NOMO-1 (cell line): ENCODE measurements at regions not wholly inside any gene's neighbourhood (a gene's known extent, or its start where the extent isn't known, plus 50 kb on each side); places are given as distances from the start of the nearest gene placed in this dataset.

Experiments
- DNase-seq, 2 experiments: peaks; one replicate each; lab custom pipeline; 2025; ENCODE audit not compliant: unreplicated experiment in 2 of 2; lab: John Stamatoyannopoulos, UW

DNA sequence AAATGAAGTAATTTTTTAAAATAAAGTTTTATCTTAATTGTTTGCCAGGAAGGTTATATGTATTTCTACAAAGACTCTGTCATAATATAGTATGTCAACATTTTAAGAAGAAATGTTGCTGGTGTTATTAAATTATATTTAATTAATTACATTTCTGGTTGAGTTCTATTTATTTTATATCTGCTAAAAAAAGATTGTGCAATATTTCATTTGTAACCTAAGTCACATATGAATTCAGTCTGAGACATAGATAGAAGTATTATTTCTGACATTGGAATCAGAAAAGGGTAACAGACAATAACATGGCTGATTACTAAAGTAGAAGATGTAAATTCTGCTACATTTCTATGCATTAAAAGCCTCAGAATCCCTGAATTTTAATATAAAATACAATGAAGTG, 1985.1 kb downstream of the C4orf33 start:
- no peak for DNase-seq

DNA sequence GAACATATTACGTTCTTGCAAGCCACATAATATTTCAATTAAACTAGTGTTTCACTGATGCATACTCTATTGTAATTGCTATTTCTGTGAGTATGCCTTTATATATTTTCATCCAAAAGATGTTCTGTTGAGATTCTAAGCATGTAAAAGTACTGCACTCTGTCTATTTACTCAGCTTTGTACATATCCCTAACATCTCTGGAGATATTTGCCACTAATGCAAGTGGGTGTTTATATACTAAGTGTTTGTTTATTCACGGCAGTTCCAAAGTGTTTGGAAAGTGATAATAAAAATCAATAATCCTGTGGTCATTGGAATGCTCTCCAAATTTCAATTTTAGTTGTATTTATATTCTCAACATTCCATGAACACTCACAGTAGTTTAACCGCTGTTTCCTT, 1989.0 kb downstream of the C4orf33 start:
- DNase-seq: no peak

DNA sequence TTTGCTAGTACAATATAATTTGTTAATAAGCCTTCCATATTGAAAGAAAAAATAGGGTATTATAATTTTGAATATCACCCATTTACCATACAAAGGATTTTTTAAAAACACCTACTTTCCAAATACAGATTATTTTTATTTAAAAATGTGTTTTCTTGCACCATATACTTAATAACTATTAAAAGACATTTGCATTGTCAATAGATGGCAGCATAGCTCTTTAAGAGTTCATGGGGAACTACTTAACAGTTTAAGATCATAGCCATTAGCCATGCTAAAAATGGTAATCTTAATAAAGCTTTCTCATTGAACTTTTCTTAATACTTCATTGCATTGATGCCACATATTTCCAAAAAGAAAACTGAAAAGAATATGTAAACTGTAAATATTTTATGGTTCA, 1995.9 kb downstream of the C4orf33 start:
- DNase-seq: peak in 1 of 2 experiments; percentile 21

DNA sequence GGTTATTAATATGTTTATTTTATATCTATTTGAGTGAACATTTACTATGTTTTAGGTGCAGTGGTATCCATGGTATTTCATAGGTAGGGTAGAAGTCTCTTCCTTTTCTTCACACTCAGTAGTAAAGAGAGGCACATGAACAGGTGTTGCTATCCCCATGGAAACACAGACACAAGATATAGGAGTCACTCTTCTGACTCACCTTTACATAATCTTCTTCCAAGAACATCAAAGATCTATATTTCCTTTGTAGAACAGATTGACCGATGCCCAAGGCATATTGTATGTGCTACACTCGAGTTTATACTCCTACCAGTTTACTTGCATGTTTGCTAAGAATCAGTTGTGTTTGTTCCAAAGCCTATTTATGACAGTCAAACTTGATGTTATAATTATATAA, 1997.4 kb downstream of the C4orf33 start:
- no peak for DNase-seq

DNA sequence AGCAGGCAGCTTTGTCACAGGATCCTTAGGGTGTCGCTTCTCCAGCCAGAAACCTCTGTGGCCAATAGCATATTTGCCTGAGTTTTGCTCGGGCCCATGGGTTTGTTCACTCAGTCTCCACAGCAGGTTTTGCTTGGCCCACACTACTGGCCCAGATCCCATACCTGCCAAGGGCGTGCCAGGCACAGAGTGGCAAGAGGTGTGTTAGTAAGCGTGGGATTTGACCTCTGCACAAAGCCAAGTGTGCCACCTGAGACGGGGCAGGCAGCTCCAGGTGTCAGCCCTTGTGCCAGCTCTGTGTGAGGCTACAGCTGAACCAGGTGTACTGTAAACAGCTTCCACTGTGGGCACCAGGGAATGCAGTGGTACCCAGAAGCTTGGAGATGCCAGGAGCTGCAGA, 2003.0 kb downstream of the C4orf33 start:
- DNase-seq: no peak

DNA sequence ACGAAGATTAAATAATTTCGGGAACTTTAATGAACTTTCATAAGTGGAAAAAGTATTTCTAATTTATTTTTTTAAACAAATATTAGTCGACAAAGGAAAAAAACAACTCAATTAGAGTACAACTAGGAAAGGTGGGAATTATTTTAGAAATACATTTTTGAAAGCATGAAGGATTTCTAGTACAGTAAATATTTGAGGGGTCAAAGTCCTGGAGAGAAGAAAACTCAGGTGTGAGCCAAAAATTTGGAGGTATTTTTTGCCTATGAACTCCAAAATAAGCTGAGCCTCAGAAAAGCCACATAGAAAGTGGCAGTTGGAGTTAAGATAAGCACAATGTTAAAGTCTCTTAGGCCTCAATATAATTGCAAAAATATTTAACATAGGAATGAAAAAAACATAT, 2017.3 kb downstream of the C4orf33 start:
- no peak for DNase-seq

DNA sequence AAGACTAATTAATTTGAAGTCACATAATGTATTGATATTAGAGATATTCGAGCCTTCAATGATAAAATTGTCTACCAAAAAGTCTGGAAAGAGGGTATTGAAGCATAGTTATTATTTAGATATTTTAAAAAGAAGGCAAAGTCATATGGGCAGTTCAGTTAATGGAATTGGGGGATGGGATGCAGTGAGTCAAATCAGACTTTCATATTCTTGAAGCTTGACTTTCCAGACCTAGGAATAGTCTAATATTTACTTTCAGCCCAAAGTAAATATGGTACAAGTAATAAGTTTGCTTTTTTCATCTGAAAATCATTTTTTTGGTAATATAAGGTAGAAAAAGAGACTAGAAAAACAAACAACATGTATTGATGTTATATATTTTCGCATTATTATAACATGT, 2017.8 kb downstream of the C4orf33 start:
- no peak for DNase-seq

DNA sequence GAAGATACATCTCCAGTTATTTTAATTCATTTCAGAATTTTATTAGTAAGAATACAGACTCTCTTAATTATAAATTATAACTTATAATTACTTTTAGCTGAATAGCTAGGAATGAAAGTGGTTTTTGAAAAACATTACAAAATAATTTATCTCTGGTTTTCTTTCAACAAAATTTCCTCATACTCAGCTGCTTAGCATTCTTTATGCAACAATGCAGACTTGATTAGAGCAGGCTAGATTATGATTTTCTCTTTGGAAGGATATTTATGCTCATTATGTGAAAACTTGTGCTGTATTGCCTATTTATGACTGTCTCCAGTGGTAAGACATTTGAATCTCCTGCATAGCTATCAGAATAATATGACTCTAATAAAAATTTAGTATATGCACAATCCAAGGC, 2023.7 kb downstream of the C4orf33 start:
- no peak for DNase-seq

DNA sequence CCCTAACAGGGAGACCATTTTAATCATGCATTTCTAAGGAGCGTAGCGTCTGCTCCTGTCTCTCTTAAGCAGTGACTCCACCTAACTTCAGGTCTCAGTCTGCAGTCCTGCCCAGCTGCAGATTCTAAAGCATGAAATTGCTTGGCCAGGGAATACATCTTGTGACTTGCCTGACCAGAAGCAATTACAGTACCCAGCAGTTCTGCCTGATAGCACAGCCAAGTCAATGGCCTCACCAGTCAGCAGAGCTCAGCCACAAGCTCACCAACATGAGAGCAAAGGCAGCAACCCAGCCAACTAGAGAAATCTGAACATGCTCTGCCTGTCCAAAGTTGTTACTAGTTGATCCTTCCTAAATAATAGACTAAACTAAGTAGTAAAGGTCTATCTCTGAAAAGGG, 2011.9 kb upstream of the PCDH10 start:
- DNase-seq: no peak

DNA sequence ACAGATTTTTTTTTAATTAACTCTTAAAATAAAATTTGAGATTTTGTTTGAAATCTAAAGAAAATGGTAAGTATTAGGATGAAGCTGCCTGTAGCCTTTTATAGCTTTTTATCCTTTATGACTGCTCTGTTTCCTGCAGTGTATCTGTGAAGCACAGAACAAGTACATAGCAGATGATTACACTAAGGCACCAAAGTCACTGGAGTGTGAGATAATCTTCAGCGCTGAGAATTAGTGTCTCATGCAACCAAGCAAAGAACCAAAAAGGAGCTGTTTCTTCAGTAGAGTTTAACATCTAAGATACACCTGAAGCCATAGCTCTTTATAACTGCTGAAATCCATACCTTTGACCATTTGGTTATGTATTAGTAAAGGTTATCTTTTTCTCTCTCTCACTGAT, 1989.8 kb upstream of the PCDH10 start:
- DNase-seq: no peak

DNA sequence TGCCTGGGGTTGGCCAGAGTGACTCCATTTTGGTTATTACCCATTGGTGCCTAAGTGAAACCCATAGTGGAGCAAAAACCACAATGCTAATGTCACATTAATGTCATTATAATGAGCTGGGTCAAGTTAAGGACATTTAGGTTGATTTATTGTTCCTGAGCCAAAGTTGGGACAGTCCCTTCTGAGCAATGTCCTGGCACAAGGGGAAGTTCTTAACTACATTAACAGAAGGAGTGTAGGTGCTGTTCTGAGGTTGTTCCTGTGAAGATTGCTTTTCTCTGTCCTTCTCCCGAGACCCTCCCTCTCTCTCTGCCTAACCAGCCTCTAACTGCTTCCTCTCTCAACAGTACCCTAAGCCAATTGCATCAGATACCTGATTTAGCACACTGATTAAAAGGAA, 1956.8 kb upstream of the PCDH10 start:
- no peak for DNase-seq

DNA sequence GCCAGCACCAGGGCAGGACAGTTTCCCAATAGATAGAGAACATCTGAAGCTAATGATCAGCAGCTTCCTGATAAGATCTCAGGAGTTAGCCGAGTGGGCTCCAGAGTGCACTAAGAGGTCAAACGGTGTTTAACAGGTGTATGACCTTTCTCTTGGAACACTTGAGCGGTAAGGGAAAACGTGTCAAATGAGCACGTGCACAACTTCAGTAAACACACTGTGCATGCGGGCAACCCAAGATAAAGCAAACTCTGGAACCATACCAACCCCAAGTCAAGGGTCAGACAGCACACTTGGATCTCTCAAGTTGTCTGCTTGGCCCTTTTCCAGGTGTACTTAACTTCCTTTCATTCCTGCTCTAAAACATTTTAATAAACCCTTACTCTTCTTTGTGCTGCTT, 1941.5 kb upstream of the PCDH10 start:
- DNase-seq: no peak

DNA sequence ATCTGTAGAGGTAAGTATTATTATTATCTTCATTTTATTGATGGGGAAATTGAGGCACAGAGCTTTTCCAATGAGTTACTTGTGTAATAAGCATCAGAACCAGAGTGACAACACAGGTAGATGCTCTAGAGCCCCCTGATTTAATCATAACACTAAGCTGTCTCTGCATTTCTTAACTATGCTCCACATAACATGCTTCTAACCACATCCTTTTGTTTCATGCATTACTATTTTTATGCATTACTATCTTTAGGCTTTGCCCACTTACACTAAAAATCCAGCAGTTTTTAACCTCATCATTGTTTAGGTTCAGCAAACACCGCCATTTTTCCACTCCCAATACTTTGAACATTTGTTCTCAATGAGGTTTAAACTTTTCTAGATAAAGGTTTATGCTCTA, 1900.8 kb upstream of the PCDH10 start:
- DNase-seq: no peak

DNA sequence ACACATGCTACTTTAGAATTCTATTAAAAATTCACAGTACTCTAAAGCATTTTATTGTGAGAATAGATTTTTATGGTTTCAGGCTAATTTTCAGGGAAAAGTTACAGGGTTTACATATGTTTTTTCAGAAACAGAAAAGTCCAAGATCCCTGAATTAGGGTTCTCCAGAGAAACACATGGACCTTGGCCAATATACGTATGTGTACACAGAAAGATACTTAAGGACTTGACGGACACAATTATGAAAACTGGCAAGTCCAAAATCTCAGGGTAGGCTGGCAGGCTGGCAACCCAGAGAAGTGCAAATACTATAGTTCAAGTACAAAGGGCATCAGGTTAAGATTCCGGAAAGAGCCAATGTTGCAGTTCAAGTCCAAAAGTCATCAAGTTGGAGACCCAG, 1897.8 kb upstream of the PCDH10 start:
- DNase-seq: no peak

DNA sequence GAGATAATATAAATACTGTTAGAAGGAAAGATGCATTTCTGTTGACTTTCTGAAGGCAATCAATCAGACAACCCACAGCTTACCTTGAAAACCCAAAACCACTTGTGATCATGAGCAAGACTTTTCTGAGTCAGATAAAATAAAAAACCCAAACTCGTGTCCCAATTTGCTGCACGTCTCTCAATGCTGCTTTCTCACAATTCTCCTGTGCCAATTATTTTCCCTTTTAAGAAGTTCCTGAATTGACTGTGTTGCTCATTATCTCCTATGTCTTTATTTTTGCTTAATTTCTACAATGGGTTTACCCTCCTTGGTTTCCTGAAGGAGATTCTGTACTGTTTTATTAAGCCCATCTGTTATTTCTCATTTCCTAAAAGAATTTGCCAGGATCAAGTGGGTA, 1891.9 kb upstream of the PCDH10 start:
- DNase-seq: no peak

DNA sequence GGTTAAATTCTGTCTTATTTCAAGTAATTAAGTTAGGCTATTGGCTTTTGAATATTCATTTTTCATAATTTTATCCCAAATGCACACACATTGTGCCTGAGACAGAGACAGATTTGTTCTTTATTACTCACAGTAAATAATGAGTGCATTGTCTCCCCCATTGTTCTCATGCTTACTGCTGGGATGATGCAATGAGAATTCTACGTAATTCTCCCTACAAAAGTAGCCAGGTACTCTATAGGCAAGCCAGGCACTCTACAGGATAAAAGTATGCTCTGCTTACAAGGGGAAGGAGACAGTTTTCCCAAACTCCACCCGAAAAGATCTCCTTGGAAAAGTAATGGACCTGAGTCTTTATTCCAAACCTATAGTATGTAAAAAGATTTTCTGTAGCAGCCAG, 1890.7 kb upstream of the PCDH10 start:
- no peak for DNase-seq

DNA sequence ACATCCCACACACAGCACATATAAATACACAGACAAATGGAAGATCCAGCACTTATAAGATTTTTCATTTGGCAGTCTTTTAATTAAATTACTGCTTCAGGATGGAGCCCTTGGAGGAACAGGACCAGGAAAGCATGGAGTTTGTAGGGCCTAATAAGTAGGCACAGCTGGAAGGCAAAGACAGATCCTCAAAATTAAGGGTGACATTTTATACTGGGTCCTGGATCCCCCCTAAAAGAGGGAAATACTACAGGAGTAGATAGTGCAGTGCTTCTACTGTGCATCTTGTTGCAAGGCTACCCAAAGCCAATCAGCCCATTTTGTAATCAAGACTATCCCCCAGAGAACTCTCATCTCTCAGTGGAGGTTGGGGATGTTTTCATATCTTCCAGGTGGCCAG, 1860.7 kb upstream of the PCDH10 start:
- DNase-seq: no peak

DNA sequence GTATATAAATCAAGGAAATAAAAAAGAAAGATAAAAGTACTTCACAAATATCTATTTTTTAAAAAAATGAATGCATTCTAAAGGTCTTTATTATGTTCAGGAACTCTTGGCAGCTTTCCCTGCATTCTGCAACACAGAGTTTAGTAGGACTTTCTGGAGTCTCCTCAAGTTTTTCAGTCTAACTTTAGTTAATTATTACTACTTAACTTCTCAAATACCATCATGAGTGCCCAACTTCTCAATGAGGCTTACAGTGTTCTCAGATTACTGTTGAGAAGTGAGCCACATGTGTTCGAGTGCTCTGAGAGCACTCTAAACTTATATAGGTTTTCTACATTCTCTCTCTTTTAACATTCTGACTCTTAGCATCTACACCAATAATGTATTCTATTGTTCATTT, 1852.9 kb upstream of the PCDH10 start:
- no peak for DNase-seq

DNA sequence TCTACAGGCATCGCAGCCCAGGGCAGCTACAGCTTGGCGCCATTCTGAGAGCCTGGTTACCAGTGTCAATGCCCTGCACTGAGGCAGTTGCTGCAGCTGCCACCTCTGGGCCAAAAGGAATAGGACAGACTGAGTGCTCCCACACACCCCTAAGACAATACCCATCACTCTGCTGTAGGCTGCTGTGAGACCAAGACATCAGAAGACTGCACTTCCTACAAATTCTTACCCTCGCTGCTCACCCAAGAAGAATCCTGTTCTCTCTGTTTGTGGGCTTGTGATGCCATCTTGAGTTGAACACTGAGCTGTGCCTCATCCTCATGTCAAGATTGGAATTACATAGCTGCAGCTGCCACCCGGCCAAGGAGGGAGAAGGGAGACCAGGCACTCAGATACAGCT, 1847.0 kb upstream of the PCDH10 start:
- no peak for DNase-seq

DNA sequence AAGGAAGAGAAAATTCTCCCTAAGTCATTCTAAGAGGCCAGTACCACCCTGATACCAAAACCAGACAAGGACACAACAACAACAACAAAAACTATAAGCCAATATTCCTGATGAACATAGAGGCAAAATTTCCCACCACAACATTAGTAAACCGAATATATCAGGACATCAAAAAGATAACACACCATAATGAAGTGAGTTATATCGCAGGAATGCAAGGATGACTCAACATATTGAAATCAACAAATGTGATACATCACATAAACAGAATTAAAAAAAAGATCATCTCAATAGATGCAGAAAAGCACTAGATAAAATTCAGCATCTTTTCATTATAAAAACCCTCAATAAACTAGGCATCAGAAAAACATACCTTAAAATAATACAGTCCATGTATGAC, 1844.4 kb upstream of the PCDH10 start:
- no peak for DNase-seq

DNA sequence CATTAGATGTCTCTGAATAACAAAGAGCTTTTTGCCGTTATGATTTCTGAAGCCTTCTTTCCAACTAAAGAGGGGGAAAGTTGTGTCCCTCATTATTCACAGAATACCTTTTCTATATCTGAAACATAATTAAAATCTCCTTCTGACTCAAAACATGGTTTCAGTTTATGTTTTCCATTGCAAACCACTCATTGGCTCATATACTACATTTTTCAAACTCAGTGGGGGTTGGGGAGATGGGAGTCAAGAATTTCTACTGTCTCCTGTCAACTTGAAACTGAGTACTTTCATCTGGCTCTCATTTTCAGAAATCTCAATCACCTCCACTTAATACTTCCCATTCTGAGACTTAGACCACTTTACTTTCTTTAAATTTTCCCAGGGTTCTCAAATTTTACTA, 1839.5 kb upstream of the PCDH10 start:
- DNase-seq: no peak

DNA sequence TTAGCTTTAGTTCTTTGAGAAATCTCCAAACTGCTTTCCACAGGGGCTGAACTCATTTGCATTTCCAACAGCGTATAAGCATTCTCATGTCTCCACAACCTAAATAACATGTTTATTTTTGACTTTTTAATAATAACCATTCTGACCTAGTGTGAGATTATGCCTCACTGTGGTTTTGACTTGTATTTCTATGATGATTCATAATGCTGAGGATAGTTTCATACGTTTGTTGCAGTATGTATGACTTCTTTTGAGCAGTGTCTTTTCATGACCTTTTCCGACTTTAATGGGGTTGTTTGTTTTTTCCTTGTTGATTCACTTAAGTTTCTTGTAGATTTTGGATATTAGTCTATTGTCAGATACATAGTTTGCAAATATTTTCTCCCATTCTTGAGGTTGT, 1833.0 kb upstream of the PCDH10 start:
- DNase-seq: no peak

DNA sequence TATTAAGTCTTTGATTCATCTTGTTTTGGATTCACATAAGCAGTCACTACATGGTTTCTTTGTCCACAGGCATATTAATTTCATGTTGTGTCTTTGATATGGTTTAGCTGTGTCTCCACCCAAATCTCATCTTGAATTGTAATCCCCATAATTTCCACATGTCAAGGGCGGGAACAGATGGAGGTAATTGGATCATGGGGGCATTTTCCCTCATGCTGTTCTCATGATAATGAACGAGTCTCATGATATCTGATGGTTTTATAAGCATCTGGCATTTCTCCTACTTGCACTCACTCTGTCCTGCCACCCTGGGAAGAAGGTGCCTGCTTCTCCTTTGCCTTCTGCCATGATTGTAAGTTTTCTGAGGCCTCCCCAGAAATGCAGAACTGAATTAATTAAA, 1811.2 kb upstream of the PCDH10 start:
- no peak for DNase-seq

DNA sequence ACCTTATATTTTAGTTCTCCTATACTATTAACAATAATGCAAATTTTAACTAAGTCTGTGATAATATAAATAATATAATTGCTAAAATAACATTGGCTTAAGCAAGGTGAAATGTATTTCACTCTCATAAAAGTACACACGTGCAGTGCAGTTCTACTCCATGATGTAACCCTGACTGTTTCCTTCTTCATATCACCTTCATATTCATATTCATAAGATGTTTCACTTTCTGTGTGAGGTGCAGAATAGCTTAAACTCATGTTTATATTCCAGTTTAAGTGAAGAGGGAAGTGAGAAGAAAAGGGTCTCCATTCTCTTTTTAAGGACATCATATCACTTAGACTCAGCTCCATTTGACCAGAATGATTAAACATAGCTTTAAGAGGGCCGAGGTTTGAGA, 1810.0 kb upstream of the PCDH10 start:
- no peak for DNase-seq
